Esophagus muscularis mucosa (tissue), 3 donors: ENCODE measurements at regions not wholly inside any gene's neighbourhood (a gene's known extent, or its start where the extent isn't known, plus 50 kb on each side); places are given as distances from the start of the nearest gene placed in this dataset.

Experiments
- CTCF ChIP-seq, 3 experiments: fragments of 200-600 bp in 2 of 3; fragments of 450-650 bp in 1 of 3; sonication (generic) in 2 of 3; IDR thresholded peaks; one replicate each; pipeline ENCODE4 v1.5.1; 2017 to 2019; ENCODE audit warnings: antibody characterized with exemption in 3 of 3, mild to moderate bottlenecking in 2 of 3, moderate library complexity in 1 of 3
- POLR2AphosphoS5 ChIP-seq, 2 donors: sonication (generic); formaldehyde crosslinking; IDR thresholded peaks; one replicate each; pipeline ENCODE4 v1.6.1; 2017; ENCODE audit warnings: antibody characterized with exemption in 2 of 2

- no peak for TF ChIP-seq CTCF (IDR thresholded peaks at IDR 0.05)
- TF ChIP-seq POLR2AphosphoS5 (IDR thresholded peaks at IDR 0.05) = no peak
These were observed 191.1 kb downstream of the MAT2B start for GRCh38 chr5:163696579-163696887.
